A549 (cell line): ENCODE measurements at regions not wholly inside any gene's neighbourhood (a gene's known extent, or its start where the extent isn't known, plus 50 kb on each side); places are given as distances from the start of the nearest gene placed in this dataset.

Experiments
- EP300 ChIP-seq, 2 experiments: fragments of >200 bp; sonication (Bioruptor Twin); formaldehyde crosslinking; IDR thresholded peaks; 2 replicates in 1 of 2; 3 replicates in 1 of 2; pipeline ENCODE4 v1.6.1; 2016 to 2017
- POLR2AphosphoS2 ChIP-seq: conservative IDR thresholded peaks from 2 replicates; pipeline ENCODE4 v1.6.1; 2012; ENCODE audit warnings: low read length, improper control_type of control experiment, inconsistent platforms
- TF ChIP-seq, protein P1 (sequence below): fragments of >200 bp; sonication (Bioruptor Twin); formaldehyde crosslinking; IDR thresholded peaks from 3 replicates; pipeline ENCODE4 v1.5.1; 2016
- TF ChIP-seq, protein P2 (sequence below): fragments of 450-650 bp; IDR thresholded peaks from 2 replicates; pipeline ENCODE4 v1.6.1; 2014; ENCODE audit warnings: antibody characterized with exemption

DNA sequence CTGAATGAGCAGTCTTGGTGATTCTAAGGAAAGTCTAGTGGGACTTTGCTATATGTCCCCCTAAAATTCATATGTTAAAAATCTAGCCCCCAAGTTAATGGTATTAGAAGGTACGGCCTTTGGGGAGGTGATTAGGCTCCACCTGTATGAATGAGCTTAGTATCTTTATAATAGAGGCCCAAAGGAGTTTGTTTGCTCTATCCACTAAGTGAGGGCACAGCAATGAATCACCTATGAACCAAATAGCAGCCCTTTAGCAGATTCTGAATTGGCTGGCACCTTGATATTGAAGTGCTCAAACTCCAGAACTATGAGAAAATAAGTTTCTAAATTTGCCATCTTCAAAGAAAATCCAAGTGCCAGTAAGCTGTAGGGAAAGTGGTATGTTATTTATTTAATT is 187.9 kb downstream of the SUCNR1 start:
- TF ChIP-seq, protein P1, sequence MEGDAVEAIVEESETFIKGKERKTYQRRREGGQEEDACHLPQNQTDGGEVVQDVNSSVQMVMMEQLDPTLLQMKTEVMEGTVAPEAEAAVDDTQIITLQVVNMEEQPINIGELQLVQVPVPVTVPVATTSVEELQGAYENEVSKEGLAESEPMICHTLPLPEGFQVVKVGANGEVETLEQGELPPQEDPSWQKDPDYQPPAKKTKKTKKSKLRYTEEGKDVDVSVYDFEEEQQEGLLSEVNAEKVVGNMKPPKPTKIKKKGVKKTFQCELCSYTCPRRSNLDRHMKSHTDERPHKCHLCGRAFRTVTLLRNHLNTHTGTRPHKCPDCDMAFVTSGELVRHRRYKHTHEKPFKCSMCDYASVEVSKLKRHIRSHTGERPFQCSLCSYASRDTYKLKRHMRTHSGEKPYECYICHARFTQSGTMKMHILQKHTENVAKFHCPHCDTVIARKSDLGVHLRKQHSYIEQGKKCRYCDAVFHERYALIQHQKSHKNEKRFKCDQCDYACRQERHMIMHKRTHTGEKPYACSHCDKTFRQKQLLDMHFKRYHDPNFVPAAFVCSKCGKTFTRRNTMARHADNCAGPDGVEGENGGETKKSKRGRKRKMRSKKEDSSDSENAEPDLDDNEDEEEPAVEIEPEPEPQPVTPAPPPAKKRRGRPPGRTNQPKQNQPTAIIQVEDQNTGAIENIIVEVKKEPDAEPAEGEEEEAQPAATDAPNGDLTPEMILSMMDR, result no peak
- TF ChIP-seq EP300 (IDR thresholded peaks at IDR 0.05) (no peak), POLR2AphosphoS2 (no peak)
- TF ChIP-seq, protein P2, sequence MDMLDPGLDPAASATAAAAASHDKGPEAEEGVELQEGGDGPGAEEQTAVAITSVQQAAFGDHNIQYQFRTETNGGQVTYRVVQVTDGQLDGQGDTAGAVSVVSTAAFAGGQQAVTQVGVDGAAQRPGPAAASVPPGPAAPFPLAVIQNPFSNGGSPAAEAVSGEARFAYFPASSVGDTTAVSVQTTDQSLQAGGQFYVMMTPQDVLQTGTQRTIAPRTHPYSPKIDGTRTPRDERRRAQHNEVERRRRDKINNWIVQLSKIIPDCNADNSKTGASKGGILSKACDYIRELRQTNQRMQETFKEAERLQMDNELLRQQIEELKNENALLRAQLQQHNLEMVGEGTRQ, result no peak
